ENCODE measurements at regions not wholly inside any gene's neighbourhood (a gene's known extent, or its start where the extent isn't known, plus 50 kb on each side); places are given as distances from the start of the nearest gene placed in this dataset.

GRCh38 chrX:39896951-39897740 lies 200.6 kb downstream of the BCOR start:
- Histone ChIP-seq H3K9me3 (no peaks in the 10 kb centered on the region), H3K27ac (peak overlapping the region in 3 of 4 donors; percentile 26 to 42 (median 35)), H3K36me3 (no peaks in the 10 kb centered on the region), H3K4me3 (no peak overlapping the region), H3K4me1 (peaks cover 0 to 39% (median 17%) of the 10 kb centered on the region in 4 donors), H3K27me3 (no peaks in the 10 kb centered on the region)
- WGBS, 2 donors (ENCODE audit: low coverage in 1 of 2): 69% methylated on average over 20 of the region's 20 CpGs; no CpG with 5 or more reads in 1 of the 2 donors
- in situ Hi-C loops (cut with MboI; ENCODE audit: low pct_ligation_motif_present in 1 of 4, low pct_unique_long_range_greater_than_20kb in 1 of 4, low sequenced_read_pairs in 3 of 4) (no loop called here), intact Hi-C loops (cut with DNase I; ENCODE audit: low total_unique reads) (no loop called here)
- TF ChIP-seq EP300 (IDR thresholded peaks at IDR 0.05; ENCODE audit: low read depth): no peak
- TF ChIP-seq CTCF (IDR thresholded peaks at IDR 0.05): no peak
- no peak for TF ChIP-seq POLR2A (IDR thresholded peaks at IDR 0.05)
- TF ChIP-seq POLR2AphosphoS5 (IDR thresholded peaks at IDR 0.05): no peak
- DNase-seq: no peak

GRCh38 chrX:39897741-39898097 lies 200.0 kb downstream of the BCOR start:
- Histone ChIP-seq H3K27me3 (no peaks in the 10 kb centered on the region), H3K4me1 (peaks cover 0 to 39% (median 17%) of the 10 kb centered on the region in 4 donors), H3K36me3 (no peaks in the 10 kb centered on the region), H3K4me3 (no peak overlapping the region), H3K27ac (peak overlapping the region in 1 of 4 donors; percentile 26), H3K9me3 (no peaks in the 10 kb centered on the region)
- WGBS, 2 donors (ENCODE audit: low coverage in 1 of 2): 52% methylated on average over 6 of the region's 6 CpGs; no CpG with 5 or more reads in 1 of the 2 donors
- TF ChIP-seq EP300 (IDR thresholded peaks at IDR 0.05; ENCODE audit: low read depth): no peak
- no peak for TF ChIP-seq POLR2A (IDR thresholded peaks at IDR 0.05)
- no peak for DNase-seq
- in situ Hi-C loops (cut with MboI; ENCODE audit: low pct_ligation_motif_present in 1 of 4, low pct_unique_long_range_greater_than_20kb in 1 of 4, low sequenced_read_pairs in 3 of 4) (no loop called here), intact Hi-C loops (cut with DNase I; ENCODE audit: low total_unique reads) (no loop called here)

- Histone ChIP-seq H3K27ac (no peak overlapping the region), H3K4me1 (peaks cover 0 to 39% (median 17%) of the 10 kb centered on the region in 4 donors), H3K36me3 (no peaks in the 10 kb centered on the region), H3K27me3 (no peaks in the 10 kb centered on the region), H3K4me3 (no peak overlapping the region), H3K9me3 (no peaks in the 10 kb centered on the region)
- TF ChIP-seq CTCF (IDR thresholded peaks at IDR 0.05) (no peak), POLR2AphosphoS5 (IDR thresholded peaks at IDR 0.05) (no peak), EP300 (IDR thresholded peaks at IDR 0.05; ENCODE audit: low read depth) (no peak)
- DNase-seq: no peak
- 67 to 73% methylated on average over 1 to 2 of the region's 2 CpGs for WGBS, 2 donors (ENCODE audit: low coverage in 1 of 2)
- in situ Hi-C loops (cut with MboI; ENCODE audit: low pct_ligation_motif_present in 1 of 4, low pct_unique_long_range_greater_than_20kb in 1 of 4, low sequenced_read_pairs in 3 of 4) (no loop called here), intact Hi-C loops (cut with DNase I; ENCODE audit: low total_unique reads) (no loop called here)
These were observed 199.6 kb downstream of the BCOR start for GRCh38 chrX:39898147-39898546.

- 93% methylated on average over 10 of the region's 10 CpGs; no CpG with 5 or more reads in 1 of the 2 donors for WGBS, 2 donors (ENCODE audit: low coverage in 1 of 2)
These were observed 198.7 kb downstream of the BCOR start for GRCh38 chrX:39899059-39899458.

More at GRCh38 chrX:39899059-39899458, 198.7 kb downstream of the BCOR start:
- Histone ChIP-seq H3K27me3 (no peaks in the 10 kb centered on the region), H3K27ac (no peak overlapping the region), H3K9me3 (no peaks in the 10 kb centered on the region), H3K4me1 (peaks cover 0 to 39% (median 17%) of the 10 kb centered on the region in 4 donors), H3K36me3 (no peaks in the 10 kb centered on the region), H3K4me3 (no peak overlapping the region)
- DNase-seq: no peak
- intact Hi-C loops (cut with DNase I; ENCODE audit: low total_unique reads) (no loop called here), in situ Hi-C loops (cut with MboI; ENCODE audit: low pct_ligation_motif_present in 1 of 4, low pct_unique_long_range_greater_than_20kb in 1 of 4, low sequenced_read_pairs in 3 of 4) (no loop called here)
- TF ChIP-seq EP300 (IDR thresholded peaks at IDR 0.05; ENCODE audit: low read depth) (no peak), POLR2AphosphoS5 (IDR thresholded peaks at IDR 0.05) (no peak), CTCF (IDR thresholded peaks at IDR 0.05) (no peak), POLR2A (IDR thresholded peaks at IDR 0.05) (no peak)

All from transverse colon (tissue), 4 donors.